ENCODE measurements at regions not wholly inside any gene's neighbourhood (a gene's known extent, or its start where the extent isn't known, plus 50 kb on each side); places are given as distances from the start of the nearest gene placed in this dataset.

DNA sequence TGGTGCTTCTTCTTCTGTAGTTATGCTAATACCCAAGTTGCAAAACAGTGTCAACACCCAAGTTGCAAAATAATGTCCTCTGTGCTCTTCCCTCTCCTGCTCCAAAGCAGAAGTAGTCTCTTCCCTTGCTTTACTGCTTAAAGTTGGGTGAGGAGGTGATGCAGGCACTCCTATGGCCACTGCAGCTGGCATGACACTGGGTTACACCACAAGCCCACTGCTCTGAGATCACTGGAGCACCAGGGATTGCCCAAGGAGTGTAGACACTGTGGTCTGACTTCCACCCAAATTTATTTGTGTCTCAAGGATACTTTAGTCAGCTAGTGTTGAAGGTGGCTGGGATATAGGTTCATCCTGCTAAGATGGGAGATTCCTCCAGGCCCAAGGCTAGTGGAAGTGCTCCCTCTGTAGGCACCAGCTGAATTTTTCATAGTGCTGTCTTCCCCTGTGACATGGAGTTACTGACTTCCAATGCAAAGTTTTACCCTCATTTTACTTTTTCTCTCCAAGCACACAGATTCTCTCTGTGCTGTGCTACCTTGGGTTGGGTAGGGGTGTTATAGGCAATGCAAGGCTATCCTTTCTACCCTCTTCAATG, 196.2 kb upstream of the TENT5D start:
- DNase-seq (ENCODE audit: low read depth) = no peak
- no peak for TF ChIP-seq CTCF (IDR thresholded peaks at IDR 0.05; ENCODE audit: control insufficient read depth, insufficient read depth, low read depth, low read length, missing control alignments)
- H3K4me3 ChIP-seq (ENCODE audit: control insufficient read depth, low read depth, low read length) = no peak overlapping the region

DNA sequence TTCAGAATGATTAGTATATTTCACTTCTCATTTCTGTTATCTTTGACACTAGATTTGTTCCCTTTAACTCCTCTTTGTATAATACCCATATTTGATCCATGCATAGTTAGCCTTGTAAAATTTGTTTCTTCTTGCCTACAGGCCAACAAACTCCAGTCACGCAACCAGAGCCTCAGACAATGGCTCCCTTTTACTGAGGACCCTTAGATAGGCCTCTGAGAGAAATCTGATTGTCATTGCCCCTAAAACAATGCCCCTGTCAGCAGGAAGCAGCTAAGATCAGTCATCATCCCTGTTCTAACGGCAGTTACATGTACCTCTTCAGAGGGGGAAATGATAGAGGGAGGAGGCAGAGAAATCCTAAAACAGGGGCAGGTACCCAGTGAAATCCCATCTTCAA, 190.6 kb upstream of the TENT5D start:
- H3K4me3 ChIP-seq (ENCODE audit: control insufficient read depth, low read depth, low read length) = no peak overlapping the region
- no peak for DNase-seq (ENCODE audit: low read depth)
- TF ChIP-seq CTCF (IDR thresholded peaks at IDR 0.05; ENCODE audit: control insufficient read depth, insufficient read depth, low read depth, low read length, missing control alignments) = no peak

DNA sequence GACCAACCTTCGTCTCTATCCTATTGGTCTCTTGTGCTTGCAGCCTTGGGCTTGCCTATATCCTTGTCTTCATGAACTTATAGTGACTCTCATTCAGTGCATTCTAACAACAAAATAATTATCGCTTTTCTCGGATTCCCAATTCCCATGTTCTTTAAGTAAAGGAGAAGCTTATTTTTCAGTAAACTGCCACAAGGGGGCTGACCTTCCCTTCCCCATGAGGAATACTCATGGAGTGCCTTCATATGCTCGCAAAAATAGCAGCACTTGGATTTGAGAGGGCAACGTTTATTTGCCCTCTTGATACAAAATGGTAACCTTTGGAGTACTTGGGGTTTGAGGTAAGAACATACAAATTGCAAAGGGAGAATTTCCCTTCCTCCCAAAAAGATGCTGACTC, 183.2 kb upstream of the TENT5D start:
- TF ChIP-seq CTCF (IDR thresholded peaks at IDR 0.05; ENCODE audit: control insufficient read depth, insufficient read depth, low read depth, low read length, missing control alignments) = no peak
- no peak for DNase-seq (ENCODE audit: low read depth)

GRCh38 chrX:80246271-80246670, 174.0 kb upstream of the TENT5D start:
- no peak for TF ChIP-seq CTCF (IDR thresholded peaks at IDR 0.05; ENCODE audit: control insufficient read depth, insufficient read depth, low read depth, low read length, missing control alignments)
- DNase-seq (ENCODE audit: low read depth) = no peak
- H3K4me3 ChIP-seq (ENCODE audit: control insufficient read depth, low read depth, low read length) = no peak overlapping the region

More for the DNA sequence above, 183.2 kb upstream of the TENT5D start:
- H3K4me3 ChIP-seq (ENCODE audit: control insufficient read depth, low read depth, low read length) = no peak overlapping the region

DNA sequence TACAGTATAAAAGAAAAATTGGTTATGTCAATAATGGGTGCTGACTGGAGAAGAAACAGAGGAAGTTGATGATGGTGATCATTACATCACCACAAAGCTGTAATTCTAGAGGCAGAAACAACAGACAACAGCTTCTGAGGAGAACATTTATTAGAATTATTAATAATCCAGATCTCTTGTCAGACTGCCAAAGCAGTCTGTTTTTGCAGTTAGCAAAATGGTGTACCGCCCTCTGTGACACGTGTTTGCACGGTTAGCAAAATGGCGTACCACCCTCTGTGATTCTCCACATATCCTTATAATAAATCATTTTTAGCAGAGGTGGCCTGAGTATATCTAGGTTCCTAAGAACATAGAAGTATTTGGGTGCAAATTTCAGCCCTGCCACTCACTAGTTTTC, 154.0 kb upstream of the TENT5D start:
- no peak for TF ChIP-seq CTCF (IDR thresholded peaks at IDR 0.05; ENCODE audit: control insufficient read depth, insufficient read depth, low read depth, low read length, missing control alignments)

GRCh38 chrX:80266979-80267378, 153.3 kb upstream of the TENT5D start:
- no peak for DNase-seq (ENCODE audit: low read depth)
- no peak overlapping the region for H3K4me3 ChIP-seq (ENCODE audit: control insufficient read depth, low read depth, low read length)
- no peak for TF ChIP-seq CTCF (IDR thresholded peaks at IDR 0.05; ENCODE audit: control insufficient read depth, insufficient read depth, low read depth, low read length, missing control alignments)

More for the DNA sequence above, 154.0 kb upstream of the TENT5D start:
- no peak for DNase-seq (ENCODE audit: low read depth)
- H3K4me3 ChIP-seq (ENCODE audit: control insufficient read depth, low read depth, low read length) = no peak overlapping the region

GRCh38 chrX:80267790-80268189, 152.5 kb upstream of the TENT5D start:
- no peak overlapping the region for H3K4me3 ChIP-seq (ENCODE audit: control insufficient read depth, low read depth, low read length)
- DNase-seq (ENCODE audit: low read depth) = no peak
- no peak for TF ChIP-seq CTCF (IDR thresholded peaks at IDR 0.05; ENCODE audit: control insufficient read depth, insufficient read depth, low read depth, low read length, missing control alignments)
